AG09319 (cell line): ENCODE measurements at regions not wholly inside any gene's neighbourhood (a gene's known extent, or its start where the extent isn't known, plus 50 kb on each side); places are given as distances from the start of the nearest gene placed in this dataset.

Source experiments
- DNase-seq: peaks from one replicate; pipeline ENCODE4 v3.0.0-alpha.2; 2010; ENCODE audit warnings: low read depth; ENCODE audit errors: extremely low read depth
- TF ChIP-seq, protein P1 (sequence below): IDR thresholded peaks from 2 replicates; pipeline ENCODE4 v1.5.1; 2011; ENCODE audit warnings: low read depth, mild to moderate bottlenecking, inconsistent platforms, low read length, moderate library complexity

DNA sequence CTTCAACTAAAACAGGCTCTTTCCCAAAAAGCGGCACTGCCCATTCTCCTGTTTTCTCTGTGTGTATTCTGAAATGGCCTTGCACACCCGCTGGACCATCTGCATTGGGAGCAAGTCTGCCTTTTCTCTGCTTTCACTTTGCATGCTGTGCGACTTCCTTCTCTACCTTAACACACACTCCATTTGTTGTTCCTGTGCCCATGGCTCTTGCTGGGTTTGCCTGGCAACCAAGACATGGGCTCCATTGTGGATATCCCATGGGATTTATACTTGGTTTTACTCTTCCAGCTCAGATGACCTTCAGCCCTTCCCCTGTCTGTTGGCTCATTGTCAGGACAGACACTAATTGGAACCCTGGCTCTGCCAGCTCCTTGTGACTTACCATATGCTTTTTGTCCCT, 465.3 kb downstream of the REEP3 start:
- TF ChIP-seq, protein P1, sequence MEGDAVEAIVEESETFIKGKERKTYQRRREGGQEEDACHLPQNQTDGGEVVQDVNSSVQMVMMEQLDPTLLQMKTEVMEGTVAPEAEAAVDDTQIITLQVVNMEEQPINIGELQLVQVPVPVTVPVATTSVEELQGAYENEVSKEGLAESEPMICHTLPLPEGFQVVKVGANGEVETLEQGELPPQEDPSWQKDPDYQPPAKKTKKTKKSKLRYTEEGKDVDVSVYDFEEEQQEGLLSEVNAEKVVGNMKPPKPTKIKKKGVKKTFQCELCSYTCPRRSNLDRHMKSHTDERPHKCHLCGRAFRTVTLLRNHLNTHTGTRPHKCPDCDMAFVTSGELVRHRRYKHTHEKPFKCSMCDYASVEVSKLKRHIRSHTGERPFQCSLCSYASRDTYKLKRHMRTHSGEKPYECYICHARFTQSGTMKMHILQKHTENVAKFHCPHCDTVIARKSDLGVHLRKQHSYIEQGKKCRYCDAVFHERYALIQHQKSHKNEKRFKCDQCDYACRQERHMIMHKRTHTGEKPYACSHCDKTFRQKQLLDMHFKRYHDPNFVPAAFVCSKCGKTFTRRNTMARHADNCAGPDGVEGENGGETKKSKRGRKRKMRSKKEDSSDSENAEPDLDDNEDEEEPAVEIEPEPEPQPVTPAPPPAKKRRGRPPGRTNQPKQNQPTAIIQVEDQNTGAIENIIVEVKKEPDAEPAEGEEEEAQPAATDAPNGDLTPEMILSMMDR: no peak
- no peak for DNase-seq

DNA sequence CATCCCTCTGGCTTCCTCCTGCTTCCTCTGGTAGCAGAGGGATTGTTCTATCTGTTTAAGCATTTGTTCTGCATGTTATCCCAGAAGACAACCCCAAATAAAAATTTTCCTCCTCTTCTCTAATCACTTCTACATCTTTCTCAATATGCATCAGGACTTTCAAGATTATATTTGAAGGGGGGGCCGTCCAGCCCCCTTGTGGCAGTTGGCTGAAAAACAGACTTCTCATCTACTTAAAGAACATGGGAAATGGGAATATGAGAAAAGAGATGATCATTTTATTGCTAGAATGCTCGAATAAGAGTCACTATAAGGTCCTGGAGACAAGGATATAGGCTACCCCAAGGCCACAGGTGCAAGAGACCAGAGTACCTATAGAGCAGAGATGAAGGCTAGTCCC, 466.0 kb downstream of the REEP3 start:
- TF ChIP-seq, protein P1: no peak
- DNase-seq: no peak

DNA sequence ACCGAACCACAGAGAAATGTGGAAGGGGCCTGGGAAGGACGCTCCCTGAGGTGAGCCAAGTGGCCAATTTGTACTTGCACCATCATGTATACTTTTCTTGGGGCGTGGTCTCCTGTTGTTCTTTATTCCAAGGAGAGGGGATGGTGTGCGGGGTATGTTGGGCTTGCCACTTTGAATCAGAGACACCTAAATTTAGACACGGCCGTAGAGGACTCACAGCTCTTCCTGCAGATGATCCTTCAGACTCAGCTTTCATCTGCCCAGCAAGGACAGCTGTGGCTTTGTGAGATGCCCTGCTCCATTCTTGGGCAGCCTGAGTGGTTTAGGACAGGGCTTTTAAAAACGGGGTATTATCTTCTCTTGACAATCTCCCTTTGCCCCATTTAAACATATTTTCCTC, 473.2 kb downstream of the REEP3 start:
- TF ChIP-seq, protein P1: no peak
- DNase-seq: no peak

DNA sequence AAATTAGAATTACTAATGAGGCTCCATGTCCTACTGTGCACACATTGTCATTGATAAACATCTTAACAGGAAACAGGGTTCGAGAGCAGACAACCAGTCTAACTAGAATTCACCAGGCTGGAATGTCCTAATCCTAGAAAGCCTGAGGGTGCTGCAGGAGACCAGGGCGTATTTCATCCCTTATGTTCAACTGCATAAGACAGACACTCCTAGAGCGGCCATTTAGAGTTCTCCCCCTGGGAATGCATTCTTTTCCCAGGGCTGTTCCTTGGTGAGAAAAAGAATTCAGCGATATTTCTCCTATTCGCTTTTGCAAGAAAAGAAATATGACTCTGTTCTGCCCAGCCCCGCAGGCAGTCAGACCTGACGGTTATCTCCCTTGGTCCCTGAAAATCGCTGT, 486.0 kb downstream of the REEP3 start:
- TF ChIP-seq, protein P1: no peak
- DNase-seq: no peak

DNA sequence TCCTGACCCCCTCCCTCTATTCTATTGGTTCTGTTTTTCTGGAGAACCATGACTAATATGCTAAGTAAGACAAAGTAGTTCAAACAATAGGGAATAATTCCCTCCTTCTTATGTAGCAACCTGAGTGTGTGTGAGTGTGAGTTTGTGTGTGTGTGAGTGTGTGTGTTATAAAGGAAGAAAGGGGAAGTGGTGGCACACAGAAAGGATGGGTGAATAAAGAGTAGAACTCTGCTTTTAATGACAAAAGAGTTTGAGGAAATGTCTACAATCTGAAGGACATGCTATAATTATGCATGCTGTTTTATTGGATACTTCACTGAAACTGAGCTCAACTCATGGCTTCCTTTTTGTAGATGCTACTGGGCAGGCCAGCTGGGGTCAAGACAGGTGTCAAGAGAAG, 489.5 kb downstream of the REEP3 start:
- DNase-seq: no peak
- TF ChIP-seq, protein P1: no peak

DNA sequence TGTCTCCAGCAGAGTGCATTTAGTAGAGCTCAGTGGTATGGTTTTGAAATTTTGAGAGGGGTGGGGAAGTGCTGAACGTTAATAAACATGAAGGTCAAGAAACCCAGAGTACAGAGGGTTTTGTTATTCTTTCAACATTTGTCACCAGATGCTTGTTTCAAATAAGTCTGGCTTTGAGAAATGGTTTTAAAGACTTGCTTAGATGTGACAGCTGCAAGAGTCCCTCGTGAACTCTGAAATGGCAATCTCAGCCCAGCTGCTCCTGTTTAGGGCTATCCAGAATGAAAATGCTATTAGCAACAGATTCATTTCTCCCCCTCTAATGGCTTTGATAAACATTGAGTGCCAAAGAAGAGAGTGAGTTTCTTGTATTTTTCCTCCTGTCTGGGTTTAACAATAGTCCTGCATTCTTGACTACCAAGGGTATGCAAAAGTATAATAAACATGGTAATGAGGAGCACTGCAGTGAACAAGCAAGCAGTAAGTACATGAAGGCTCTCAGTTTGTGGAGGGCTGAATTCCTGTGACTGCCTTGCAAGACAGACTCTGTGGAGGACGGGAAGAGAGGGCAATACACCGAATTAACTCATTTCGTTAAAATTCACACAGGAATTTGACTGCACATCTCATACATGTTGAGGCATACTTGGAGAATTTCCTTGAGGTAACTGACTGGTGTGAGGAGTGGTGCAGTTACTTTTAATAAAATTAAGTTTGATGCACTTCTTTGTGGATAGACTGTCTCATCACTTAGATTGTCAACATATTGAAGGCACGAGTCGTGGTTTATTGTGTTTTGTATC, 490.9 kb downstream of the REEP3 start:
- DNase-seq: no peak
- TF ChIP-seq, protein P1: no peak

DNA sequence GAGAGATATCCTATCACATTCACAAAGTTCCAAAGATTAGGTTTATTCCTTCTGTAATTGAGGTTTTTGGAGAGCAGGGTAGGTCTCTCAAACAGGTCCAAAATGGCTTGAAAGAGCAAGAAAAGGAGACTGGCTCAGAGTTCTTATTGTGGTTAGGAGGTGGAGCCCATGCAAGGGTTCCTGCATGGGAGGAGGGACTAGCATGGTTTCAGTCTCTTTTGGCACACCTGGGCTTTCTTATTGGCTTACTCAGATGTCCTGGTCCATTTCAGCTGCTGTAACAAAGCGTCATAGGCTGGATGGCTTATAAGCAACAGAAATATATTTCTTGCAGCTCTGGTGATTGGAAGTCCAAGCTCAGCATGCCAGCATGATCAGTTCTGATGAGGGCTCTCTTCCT, 493.1 kb downstream of the REEP3 start:
- TF ChIP-seq, protein P1: no peak
- no peak for DNase-seq
